GM21526 (cell line): ENCODE measurements at regions not wholly inside any gene's neighbourhood (a gene's known extent, or its start where the extent isn't known, plus 50 kb on each side); places are given as distances from the start of the nearest gene placed in this dataset.
A peak's percentile ranks its signal among the peaks of the same experiment; 100 is the strongest.
"Not testable (repeated sequence)": the region's sequence is repeated elsewhere in the genome, so short reads cannot be mapped to it uniquely, and the experiment has no call there.

ENCODE experiments used
- ATAC-seq: cut with Tn5 transposase; IDR thresholded peaks from one replicate; pipeline ENCODE4 v1.9.1; 2021; ENCODE audit warnings: moderate library complexity; ENCODE audit not compliant: unreplicated experiment, low FRiP score

DNA sequence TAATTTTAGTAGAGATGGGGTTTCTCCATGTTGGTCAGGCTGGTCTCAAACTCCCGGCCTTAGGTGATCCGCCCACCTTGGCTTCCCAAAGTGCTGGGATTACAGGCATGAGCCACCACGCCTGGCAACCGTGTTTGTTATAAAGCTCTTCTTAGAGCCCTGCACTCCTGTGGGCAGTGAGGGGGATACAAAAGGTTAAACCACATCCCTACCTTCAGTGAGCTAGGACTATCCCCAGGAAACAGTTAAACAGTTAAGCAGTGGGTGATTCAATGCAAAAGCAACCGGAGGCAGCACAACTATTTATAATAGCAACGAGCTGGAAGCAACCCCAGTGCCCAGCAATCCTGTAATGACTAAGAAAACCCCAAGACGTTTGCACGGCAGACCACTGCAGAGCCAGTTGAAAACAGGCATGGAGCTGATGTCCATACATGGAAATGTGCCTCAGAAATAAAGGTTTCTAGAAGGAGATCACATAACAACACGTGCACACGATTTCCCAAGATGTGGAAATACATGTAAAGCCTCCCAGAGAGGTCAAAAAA lies 107.2 kb upstream of the LYZL2 start:
- ATAC-seq, result peak; percentile 72

DNA sequence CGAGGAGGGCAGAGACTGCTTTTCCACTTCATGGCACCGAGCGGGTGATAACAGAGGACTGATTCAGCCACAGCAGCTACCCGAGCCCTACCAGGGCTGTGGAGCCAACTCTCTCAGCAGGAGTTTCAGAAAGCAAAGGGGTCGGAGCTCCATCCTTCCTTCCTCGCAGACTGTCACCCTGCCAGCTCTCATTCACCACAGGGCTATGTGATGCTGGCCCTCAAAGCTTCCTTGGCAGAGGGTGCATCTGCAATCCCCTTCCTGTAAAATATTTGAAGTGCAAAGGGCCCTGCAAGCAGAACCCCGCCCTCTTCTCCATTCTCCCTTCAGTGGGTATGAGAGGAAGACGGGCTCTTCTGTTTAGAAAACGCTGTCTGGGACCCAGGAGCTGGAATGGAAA lies 105.3 kb upstream of the LYZL2 start:
- no peak for ATAC-seq

- no peak for ATAC-seq
These were observed 103.1 kb upstream of the LYZL2 start for GRCh38 chr10:30732671-30733070.

DNA sequence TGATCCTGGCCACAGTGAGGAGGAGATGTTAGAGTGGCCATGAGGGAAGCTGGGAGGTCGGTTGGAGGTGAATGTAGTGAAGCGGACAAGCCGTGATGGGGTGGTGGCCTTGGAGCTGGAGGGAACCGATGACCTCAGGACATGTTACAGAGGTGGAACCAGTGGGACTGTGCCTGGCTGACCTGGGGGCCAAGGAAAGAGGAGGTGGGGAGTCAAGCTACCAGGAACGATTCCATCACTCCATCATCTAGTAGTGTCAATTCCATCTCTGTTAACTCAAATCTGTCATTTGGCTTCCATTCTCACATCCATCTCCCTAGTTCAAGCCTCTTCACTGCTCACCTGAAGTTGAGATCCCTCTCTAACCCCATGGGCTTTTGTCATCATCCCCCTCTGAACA lies 102.4 kb upstream of the LYZL2 start:
- ATAC-seq, result no peak

- ATAC-seq, result no peak
These were observed 100.8 kb upstream of the LYZL2 start for GRCh38 chr10:30730306-30730705.

GRCh38 chr10:30728766-30729165 lies 99.2 kb upstream of the LYZL2 start:
- no peak for ATAC-seq

DNA sequence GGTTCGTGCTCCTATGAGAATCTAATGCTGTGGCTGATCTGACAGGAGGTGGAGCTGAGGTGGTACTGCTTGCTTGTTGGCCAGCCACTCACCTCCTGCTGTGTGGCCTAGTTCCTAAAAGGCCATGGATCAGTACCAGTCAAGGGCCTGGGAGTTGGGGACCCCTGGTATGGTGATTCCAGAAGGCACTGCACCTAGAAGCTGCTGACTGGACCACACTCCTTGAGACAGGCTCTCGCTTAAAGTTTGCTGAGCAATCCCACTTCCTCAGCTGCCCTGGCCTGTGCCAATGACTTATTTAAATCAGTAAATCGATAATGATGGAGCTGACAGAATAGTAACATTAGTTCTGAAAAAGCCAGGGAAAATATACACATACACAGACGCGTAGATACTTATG lies 98.6 kb upstream of the LYZL2 start:
- ATAC-seq, result no peak

- no peak for ATAC-seq
These were observed 98.0 kb upstream of the LYZL2 start for GRCh38 chr10:30727524-30727923.

DNA sequence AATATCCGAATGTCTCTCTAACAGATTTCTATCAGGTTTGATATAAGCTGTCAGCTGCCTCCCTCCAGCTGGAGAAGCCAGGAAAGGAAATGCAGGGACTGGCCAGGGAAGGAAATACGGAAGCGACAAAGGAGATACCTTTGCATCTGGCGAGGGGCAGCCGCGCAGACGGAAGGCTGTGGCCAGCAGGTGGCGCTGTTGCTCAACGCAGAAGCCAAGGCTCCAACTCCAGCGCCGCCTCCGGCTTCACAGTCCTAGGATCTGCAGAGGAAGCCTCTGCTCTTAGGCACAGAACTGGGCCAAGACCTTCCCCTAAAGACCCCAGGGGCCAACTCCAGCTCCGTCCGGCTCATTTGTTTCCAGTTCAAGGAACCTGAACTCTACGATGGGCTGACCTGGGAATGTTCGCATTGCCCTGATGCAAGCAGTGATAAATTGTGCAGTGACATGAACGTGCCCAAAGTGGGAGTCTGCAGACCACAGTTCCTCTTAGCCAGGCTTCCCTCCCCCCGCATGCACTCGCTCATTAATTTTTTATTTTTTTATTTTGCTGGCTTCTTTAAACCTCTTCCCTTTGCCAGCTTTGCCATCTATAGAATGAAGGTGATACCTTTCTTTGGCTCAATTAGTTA lies 97.3 kb upstream of the LYZL2 start:
- peak; percentile 83 for ATAC-seq

- ATAC-seq, result no peak
These were observed 96.1 kb upstream of the LYZL2 start for GRCh38 chr10:30725661-30726060.

DNA sequence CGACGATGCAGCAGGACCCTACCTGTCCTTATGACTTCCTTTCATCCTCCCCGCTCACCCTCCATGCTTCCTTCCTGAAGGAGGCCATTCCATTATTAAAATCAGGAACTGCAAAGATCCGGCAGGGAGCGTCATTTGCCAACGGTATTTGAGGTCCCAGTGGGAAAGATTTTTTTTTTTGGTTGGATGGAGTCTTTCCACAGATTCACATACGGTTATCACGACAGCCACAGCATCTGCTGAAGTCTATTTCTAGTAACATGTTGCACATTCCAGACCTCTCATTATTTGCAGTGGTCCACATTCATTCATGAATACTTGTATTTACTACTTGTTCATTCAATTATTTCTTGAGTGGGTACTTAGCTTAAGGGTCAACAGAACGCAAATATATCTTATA lies 94.7 kb upstream of the LYZL2 start:
- ATAC-seq, result no peak

GRCh38 chr10:30722956-30723620 lies 93.5 kb upstream of the LYZL2 start:
- ATAC-seq, result no peak

DNA sequence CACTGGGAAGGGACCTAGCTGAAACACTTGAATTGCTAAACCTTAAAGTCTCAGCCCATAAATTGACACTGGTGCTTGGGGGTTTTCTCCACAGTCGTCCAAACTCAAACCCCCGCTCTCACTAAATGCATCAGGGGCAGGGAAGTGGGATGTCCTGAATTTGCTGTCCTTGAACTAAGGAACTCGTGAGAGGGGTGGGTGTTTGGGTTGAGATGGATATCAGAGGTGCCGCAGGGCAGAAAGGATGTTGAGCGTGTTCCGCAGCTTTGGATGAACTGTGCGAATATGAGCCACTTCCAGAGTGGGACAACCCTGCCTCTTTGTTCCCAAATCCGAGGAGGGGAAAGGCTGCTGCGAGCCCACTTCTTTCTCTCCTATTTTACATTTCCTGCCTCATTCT lies 90.3 kb upstream of the LYZL2 start:
- ATAC-seq, result no peak

DNA sequence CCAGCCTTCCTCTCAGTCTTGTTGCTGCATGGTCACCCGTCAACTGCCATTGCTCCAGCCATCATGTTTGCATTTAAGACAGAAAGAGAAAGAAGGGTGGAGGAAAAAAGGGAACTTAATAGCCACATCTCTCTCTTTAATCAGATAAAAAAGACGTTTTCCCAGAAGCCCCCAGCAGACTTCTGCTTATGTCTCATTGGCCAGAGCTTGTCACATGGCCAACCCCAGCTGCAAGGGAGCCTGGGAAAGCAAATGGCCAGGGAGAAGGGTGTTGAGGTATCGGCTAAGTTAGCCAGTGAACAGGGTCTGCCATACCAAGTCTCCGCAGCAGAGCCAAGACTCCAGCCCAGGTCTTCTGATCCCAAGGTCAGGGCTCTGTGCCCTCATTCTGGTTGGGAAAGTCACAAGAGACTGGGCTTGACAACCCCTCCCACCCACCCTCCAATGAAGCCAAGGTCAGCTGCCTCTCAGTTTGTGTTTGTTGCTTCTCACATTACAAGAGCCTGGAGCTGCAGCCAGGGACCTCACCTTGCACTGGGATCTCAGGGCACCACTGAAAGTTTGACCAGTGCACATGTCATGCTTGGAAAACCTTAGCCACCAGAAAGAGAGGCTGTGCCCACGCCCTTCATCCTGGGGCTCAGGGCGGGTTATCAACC lies 80.3 kb upstream of the LYZL2 start:
- ATAC-seq, result no peak

DNA sequence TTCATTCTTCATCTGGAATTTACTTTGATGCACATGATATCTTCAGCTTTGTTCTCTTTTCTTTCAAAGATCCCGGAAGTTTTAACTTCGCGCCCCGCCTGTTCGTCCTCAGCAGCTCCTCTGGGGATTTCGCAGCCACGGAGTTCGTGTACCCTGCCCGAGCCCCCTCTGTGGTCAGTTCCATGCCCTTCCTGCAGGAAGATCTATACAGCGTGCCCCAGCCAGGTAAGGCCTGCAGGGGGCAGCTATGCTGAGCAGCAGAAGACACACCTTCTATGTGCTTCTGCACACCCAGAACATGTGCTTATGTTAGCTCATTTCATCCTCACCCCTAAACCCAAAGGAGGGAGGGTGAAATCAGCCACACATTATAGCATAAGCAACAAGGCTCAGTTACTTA lies 79.7 kb upstream of the LYZL2 start:
- no peak for ATAC-seq

GRCh38 chr10:30708234-30708633 lies 78.7 kb upstream of the LYZL2 start:
- ATAC-seq, result no peak

- ATAC-seq, result not testable (repeated sequence)
These were observed 76.6 kb upstream of the LYZL2 start for GRCh38 chr10:30706189-30706588.

- ATAC-seq, result peak; percentile 12
These were observed 76.1 kb upstream of the LYZL2 start for GRCh38 chr10:30705625-30706149.

DNA sequence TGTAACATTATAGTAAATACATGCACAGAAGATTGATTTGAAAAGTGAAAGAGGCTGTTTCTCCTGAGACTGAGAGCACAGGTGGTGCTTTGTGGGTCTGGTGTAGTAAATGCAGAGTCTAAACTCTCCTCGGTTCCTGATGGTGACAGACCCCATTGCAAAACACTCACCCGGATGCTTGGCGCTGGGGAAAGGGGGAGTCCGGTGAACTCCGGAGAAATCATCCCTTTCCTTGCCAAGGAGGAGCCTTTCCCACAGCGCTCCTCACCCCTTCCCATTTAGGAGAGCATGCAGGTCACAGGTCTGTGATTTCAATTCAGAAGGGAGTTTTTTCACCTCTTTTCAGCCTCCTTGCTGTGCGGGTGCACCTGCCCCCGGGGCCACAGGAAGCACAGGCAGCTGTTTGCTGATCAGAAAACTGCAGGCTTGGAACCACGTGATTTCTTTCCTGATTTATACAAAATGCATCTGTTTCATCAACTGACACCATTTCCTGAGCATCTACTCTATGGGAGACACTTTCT lies 75.6 kb upstream of the LYZL2 start:
- ATAC-seq, result peak; percentile 48

GRCh38 chr10:30704601-30705100 lies 75.1 kb upstream of the LYZL2 start:
- ATAC-seq, result peak; percentile 0

GRCh38 chr10:30704026-30704600 lies 74.6 kb upstream of the LYZL2 start:
- ATAC-seq, result no peak
